Loucy (cell line): ENCODE measurements at regions not wholly inside any gene's neighbourhood (a gene's known extent, or its start where the extent isn't known, plus 50 kb on each side); places are given as distances from the start of the nearest gene placed in this dataset.
A peak's percentile ranks its signal among the peaks of the same experiment; 100 is the strongest.

Experiments
- H2AFZ ChIP-seq: fragments of 200-600 bp; sonication (generic); 2 replicates; pipeline ENCODE4 v1.6.0; 2016; ENCODE audit warnings: antibody characterized with exemption, mild to moderate bottlenecking, low read length, moderate library complexity
- H3F3A ChIP-seq: fragments of 200-600 bp; 2 replicates; pipeline ENCODE4 v1.6.0; 2016; ENCODE audit warnings: antibody characterized with exemption, low read depth, mild to moderate bottlenecking
- H3K27me3 ChIP-seq: fragments of 200-600 bp; sonication (generic); 2 replicates; pipeline ENCODE4 v1.6.1; 2014; ENCODE audit warnings: low read length, mild to moderate bottlenecking; ENCODE audit not compliant: insufficient read depth, poor library complexity, severe bottlenecking
- H3K36me3 ChIP-seq: fragments of 200-600 bp; sonication (generic); 2 replicates; pipeline ENCODE4 v1.6.1; 2016; ENCODE audit warnings: low read length; ENCODE audit not compliant: insufficient read depth
- H3K4me1 ChIP-seq: fragments of 200-600 bp; sonication (generic); 2 replicates; pipeline ENCODE4 v1.5.1; 2014; ENCODE audit warnings: low read length, mild to moderate bottlenecking; ENCODE audit not compliant: insufficient read depth, poor library complexity, severe bottlenecking
- H3K4me2 ChIP-seq: fragments of 200-600 bp; sonication (generic); 2 replicates; pipeline ENCODE4 v1.6.0; 2014; ENCODE audit warnings: antibody characterized with exemption, low read length, low read depth, mild to moderate bottlenecking; ENCODE audit not compliant: poor library complexity, severe bottlenecking
- H3K4me3 ChIP-seq: fragments of 200-600 bp; sonication (generic); 2 replicates; pipeline ENCODE4 v1.5.1; 2014; ENCODE audit warnings: low read length, mild to moderate bottlenecking, mixed read lengths; ENCODE audit not compliant: poor library complexity, severe bottlenecking
- H3K79me2 ChIP-seq: fragments of 200-600 bp; sonication (generic); 2 replicates; pipeline ENCODE4 v1.6.1; 2014; ENCODE audit warnings: low read length; ENCODE audit not compliant: insufficient read depth
- H3K9ac ChIP-seq: fragments of 200-600 bp; sonication (generic); 2 replicates; pipeline ENCODE4 v1.6.0; 2014; ENCODE audit warnings: mild to moderate bottlenecking, low read depth, low read length, moderate library complexity; ENCODE audit not compliant: poor library complexity, severe bottlenecking
- H3K9me2 ChIP-seq: fragments of 200-600 bp; sonication (generic); replicated peaks from 2 replicates; pipeline ENCODE4 v1.6.1; 2016; ENCODE audit warnings: low read depth, low read length, mixed read lengths
- H3K9me3 ChIP-seq: fragments of 200-600 bp; sonication (generic); 2 replicates; pipeline ENCODE4 v1.6.1; 2014; ENCODE audit warnings: mild to moderate bottlenecking, antibody characterized with exemption, low read length, low read depth; ENCODE audit not compliant: insufficient read depth
- H4K20me1 ChIP-seq: fragments of 200-600 bp; sonication (generic); 2 replicates; pipeline ENCODE4 v1.6.0; 2014; ENCODE audit warnings: antibody characterized with exemption, low read length, mild to moderate bottlenecking; ENCODE audit not compliant: insufficient read depth, poor library complexity, severe bottlenecking
- EZH2phosphoT487 ChIP-seq: fragments of 200-600 bp; IDR thresholded peaks from 2 replicates; pipeline ENCODE4 v1.6.1; 2018; ENCODE audit warnings: antibody characterized with exemption, mild to moderate bottlenecking, moderate library complexity, borderline replicate concordance
- TF ChIP-seq, protein P1 (sequence below): fragments of 200-600 bp; sonication (generic); conservative IDR thresholded peaks from 2 replicates; pipeline ENCODE4 v1.5.1; 2014; ENCODE audit warnings: mild to moderate bottlenecking, antibody characterized with exemption, low read length

DNA sequence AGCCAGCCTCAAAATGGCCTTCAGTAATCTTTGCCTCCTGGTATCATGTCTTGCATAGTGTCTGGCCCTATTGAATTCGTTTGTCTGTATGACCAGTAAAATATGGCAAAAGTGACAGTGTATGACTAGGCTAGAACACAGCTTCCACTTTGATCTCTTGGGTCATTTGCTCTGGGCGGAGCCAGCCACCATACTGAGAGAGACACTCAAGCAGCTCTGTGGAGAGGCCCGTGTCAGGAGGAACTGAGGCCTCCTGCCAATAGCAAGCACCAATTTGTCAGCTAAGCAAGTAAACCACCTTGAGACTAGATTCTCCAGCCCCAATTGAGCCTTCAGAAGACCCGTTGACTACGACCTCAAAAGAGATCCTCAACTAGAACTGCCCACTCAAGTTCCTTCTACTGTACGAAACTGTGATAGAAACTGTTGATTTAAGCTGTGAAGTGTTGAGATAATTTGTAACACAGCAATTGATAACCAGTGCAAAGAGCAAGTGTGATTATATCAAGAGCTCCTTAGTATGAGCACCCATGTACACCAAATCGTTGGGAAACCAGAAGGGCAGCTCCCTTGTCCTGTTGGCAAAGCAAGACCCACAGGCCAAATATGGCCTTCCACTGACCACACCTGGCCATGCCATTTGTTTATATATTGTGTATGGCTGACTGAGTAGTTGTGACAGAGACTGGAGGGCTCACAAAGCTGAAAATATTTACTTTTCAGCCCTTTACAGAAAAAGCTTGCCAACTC lies 52.7 kb upstream of the SERBP1 start:
- no peaks in the 10 kb centered on the region for H3K9me2 ChIP-seq

DNA sequence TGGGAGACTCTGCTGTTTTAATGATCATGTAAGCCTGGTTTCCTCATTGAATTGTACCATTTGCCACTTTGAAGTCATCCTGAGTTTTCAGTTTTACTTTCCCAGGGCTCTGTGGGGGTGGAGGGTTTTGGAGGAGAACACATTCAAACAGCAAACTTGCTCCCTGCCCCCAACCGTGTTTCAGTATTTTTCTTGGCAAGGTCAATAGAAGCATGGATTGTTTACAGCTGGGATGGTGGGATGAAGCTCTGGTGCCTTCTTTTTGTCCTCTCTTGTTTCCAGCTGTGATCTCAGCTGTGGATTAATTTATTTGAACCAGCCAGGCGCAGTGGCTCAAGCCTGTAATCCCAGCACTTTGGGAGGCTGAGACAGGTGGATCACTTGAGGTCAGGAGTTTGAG lies 54.3 kb upstream of the SERBP1 start:
- H3K9me2 ChIP-seq: no peaks in the 10 kb centered on the region
- H3K9ac ChIP-seq: no peak overlapping the region
- TF ChIP-seq, protein P1, sequence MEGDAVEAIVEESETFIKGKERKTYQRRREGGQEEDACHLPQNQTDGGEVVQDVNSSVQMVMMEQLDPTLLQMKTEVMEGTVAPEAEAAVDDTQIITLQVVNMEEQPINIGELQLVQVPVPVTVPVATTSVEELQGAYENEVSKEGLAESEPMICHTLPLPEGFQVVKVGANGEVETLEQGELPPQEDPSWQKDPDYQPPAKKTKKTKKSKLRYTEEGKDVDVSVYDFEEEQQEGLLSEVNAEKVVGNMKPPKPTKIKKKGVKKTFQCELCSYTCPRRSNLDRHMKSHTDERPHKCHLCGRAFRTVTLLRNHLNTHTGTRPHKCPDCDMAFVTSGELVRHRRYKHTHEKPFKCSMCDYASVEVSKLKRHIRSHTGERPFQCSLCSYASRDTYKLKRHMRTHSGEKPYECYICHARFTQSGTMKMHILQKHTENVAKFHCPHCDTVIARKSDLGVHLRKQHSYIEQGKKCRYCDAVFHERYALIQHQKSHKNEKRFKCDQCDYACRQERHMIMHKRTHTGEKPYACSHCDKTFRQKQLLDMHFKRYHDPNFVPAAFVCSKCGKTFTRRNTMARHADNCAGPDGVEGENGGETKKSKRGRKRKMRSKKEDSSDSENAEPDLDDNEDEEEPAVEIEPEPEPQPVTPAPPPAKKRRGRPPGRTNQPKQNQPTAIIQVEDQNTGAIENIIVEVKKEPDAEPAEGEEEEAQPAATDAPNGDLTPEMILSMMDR: no peak
- no peak for TF ChIP-seq EZH2phosphoT487
- H3K79me2 ChIP-seq: no peaks in the 10 kb centered on the region
- no peak overlapping the region for H3K4me2 ChIP-seq
- H3F3A ChIP-seq: no peaks in the 10 kb centered on the region
- H3K9me3 ChIP-seq: no peaks in the 10 kb centered on the region
- H2AFZ ChIP-seq: no peak overlapping the region
- no peaks in the 10 kb centered on the region for H3K4me1 ChIP-seq
- H3K27me3 ChIP-seq: no peaks in the 10 kb centered on the region
- no peaks in the 10 kb centered on the region for H3K36me3 ChIP-seq
- H4K20me1 ChIP-seq: no peaks in the 10 kb centered on the region
- H3K4me3 ChIP-seq: no peak overlapping the region

More for the DNA sequence above, 52.7 kb upstream of the SERBP1 start:
- no peaks in the 10 kb centered on the region for H3K27me3 ChIP-seq
- H3K36me3 ChIP-seq: no peaks in the 10 kb centered on the region
- no peaks in the 10 kb centered on the region for H3F3A ChIP-seq
- TF ChIP-seq EZH2phosphoT487: no peak
- TF ChIP-seq, protein P1: no peak
- no peaks in the 10 kb centered on the region for H4K20me1 ChIP-seq
- no peak overlapping the region for H2AFZ ChIP-seq
- peaks cover 13% of the 10 kb centered on the region for H3K4me1 ChIP-seq
- no peak overlapping the region for H3K4me3 ChIP-seq
- no peak overlapping the region for H3K4me2 ChIP-seq
- H3K79me2 ChIP-seq: no peaks in the 10 kb centered on the region
- no peak overlapping the region for H3K9ac ChIP-seq
- H3K9me3 ChIP-seq: no peaks in the 10 kb centered on the region

DNA sequence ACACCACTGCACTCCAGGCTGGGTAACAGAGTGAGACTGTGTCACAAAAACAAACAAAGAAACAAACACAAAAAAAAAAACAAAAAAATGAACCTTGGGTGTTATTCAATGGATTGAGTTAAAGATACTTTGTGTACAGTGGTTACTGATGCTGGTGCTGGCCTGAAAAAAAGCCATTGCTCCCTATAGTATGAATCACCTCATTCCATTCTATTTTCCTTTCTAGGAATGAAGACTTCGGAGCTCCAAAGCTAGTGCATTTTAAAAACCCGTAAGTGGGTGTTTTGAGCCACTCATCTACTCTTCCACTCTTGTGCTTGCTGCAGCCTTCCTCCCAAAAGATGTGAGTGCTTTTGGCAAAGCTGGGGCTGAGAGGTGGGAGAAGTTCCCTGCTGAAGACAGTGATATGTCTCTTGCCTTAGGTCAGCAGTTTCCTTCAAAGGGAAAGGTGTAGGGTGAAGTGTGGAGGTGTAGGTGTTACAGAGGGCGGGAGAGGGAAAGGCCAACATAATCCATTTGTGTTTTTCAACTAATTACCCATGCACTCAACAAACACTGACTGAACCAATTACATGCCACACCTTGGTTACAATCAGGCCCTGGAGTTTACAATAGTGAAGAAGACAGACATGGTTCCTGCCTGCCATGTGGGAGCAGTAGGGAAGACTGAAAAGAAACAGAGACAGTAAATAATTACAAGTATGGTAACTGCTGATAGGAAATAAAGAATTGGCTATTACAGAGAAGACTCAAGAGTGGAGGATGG lies 55.0 kb upstream of the SERBP1 start:
- Histone ChIP-seq H3K27me3 (no peaks in the 10 kb centered on the region), H3K4me2 (no peak overlapping the region), H3K4me1 (no peaks in the 10 kb centered on the region), H3K9me3 (no peaks in the 10 kb centered on the region), H3F3A (no peaks in the 10 kb centered on the region), H3K4me3 (no peak overlapping the region), H3K9me2 (no peaks in the 10 kb centered on the region), H3K79me2 (no peaks in the 10 kb centered on the region), H2AFZ (0 out of 2 replicates have a peak overlapping the region, but pooled peaks have one; percentile 6), H4K20me1 (no peaks in the 10 kb centered on the region), H3K9ac (no peak overlapping the region), H3K36me3 (no peaks in the 10 kb centered on the region)
- TF ChIP-seq, protein P1: no peak
- no peak for TF ChIP-seq EZH2phosphoT487
